ENCODE measurements at regions not wholly inside any gene's neighbourhood (a gene's known extent, or its start where the extent isn't known, plus 50 kb on each side); places are given as distances from the start of the nearest gene placed in this dataset.

- no peak for TF ChIP-seq GATA2 (IDR thresholded peaks at IDR 0.05; ENCODE audit: low read depth, low read length)
- no peak for TF ChIP-seq GATA3 (IDR thresholded peaks at IDR 0.05; ENCODE audit: low read depth, low read length)
Measured at GRCh38 chr9:129272348-129273025, 94.4 kb upstream of the IER5L start.

All from SH-SY5Y (cell line).